MM.1S (cell line): ENCODE measurements at regions not wholly inside any gene's neighbourhood (a gene's known extent, or its start where the extent isn't known, plus 50 kb on each side); places are given as distances from the start of the nearest gene placed in this dataset.
"Not testable (repeated sequence)": the region's sequence is repeated elsewhere in the genome, so short reads cannot be mapped to it uniquely, and the experiment has no call there.

Experiments
- EZH2 ChIP-seq: fragments of 300-600 bp; sonication (generic); optimal IDR thresholded peaks from 2 replicates; pipeline ENCODE3; 2017; ENCODE audit warnings: low read depth, mild to moderate bottlenecking, antibody characterized with exemption, low read length, mixed read lengths
- TF ChIP-seq, protein P1 (sequence below): fragments of 300-600 bp; sonication (generic); IDR thresholded peaks from 2 replicates; pipeline ENCODE4 v1.5.1; 2016; ENCODE audit warnings: antibody characterized with exemption, low read length, mixed read lengths

DNA sequence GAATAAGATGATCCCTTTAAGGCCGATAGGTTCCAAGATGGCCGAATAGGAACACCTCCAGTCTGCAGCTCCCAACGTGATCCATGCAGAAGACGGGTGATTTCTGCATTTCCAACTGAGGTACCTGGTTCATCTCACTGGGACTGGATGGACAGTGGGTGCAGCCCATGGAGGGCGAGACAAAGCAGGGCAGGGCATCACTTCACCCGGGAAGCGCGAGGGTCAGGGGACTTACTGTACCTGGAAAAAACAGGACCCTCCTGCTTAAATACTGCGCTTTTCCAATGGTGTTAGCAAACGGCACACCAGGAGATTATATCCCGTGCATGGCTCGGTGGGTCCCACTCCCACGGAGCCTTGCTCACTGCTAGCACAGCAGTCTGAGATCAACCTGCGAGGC lies 163.2 kb upstream of the SMARCAD1 start:
- TF ChIP-seq, protein P1, sequence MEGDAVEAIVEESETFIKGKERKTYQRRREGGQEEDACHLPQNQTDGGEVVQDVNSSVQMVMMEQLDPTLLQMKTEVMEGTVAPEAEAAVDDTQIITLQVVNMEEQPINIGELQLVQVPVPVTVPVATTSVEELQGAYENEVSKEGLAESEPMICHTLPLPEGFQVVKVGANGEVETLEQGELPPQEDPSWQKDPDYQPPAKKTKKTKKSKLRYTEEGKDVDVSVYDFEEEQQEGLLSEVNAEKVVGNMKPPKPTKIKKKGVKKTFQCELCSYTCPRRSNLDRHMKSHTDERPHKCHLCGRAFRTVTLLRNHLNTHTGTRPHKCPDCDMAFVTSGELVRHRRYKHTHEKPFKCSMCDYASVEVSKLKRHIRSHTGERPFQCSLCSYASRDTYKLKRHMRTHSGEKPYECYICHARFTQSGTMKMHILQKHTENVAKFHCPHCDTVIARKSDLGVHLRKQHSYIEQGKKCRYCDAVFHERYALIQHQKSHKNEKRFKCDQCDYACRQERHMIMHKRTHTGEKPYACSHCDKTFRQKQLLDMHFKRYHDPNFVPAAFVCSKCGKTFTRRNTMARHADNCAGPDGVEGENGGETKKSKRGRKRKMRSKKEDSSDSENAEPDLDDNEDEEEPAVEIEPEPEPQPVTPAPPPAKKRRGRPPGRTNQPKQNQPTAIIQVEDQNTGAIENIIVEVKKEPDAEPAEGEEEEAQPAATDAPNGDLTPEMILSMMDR = not testable (repeated sequence)
- not testable (repeated sequence) for TF ChIP-seq EZH2
